ENCODE measurements at regions not wholly inside any gene's neighbourhood (a gene's known extent, or its start where the extent isn't known, plus 50 kb on each side); places are given as distances from the start of the nearest gene placed in this dataset.

DNA sequence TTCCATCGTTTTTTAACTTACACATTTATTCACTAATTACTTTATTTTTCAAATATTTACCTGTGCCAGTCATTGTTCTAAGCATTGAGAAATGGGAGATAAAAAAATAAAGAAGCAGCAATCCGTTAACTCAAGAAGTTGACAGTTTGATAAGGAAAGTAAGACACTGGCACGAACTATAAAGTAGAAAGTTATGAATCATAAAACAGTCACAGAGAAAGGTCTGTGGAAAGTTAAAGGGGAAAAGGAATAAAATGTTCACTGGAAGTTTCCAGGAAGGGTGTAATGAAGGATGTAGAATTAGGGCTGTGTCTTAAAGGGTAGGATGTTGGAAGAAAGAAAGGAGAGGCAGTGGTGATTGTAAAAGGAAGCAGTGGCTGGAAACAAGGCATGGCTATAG lies 118.9 kb downstream of the RDH14 start:
- H2BK15ac ChIP-seq (ENCODE audit: low read depth, low read length) = no peak overlapping the region
- H3K56ac ChIP-seq (ENCODE audit: insufficient read length, low read depth, low read length) = no peak overlapping the region
- no peaks in the 10 kb centered on the region for H3K23me2 ChIP-seq (ENCODE audit: insufficient read length, low read depth, low read length, poor library complexity, severe bottlenecking)
- H3K79me2 ChIP-seq (ENCODE audit: insufficient read depth, low read length) = no peaks in the 10 kb centered on the region
- TF ChIP-seq, protein P1, sequence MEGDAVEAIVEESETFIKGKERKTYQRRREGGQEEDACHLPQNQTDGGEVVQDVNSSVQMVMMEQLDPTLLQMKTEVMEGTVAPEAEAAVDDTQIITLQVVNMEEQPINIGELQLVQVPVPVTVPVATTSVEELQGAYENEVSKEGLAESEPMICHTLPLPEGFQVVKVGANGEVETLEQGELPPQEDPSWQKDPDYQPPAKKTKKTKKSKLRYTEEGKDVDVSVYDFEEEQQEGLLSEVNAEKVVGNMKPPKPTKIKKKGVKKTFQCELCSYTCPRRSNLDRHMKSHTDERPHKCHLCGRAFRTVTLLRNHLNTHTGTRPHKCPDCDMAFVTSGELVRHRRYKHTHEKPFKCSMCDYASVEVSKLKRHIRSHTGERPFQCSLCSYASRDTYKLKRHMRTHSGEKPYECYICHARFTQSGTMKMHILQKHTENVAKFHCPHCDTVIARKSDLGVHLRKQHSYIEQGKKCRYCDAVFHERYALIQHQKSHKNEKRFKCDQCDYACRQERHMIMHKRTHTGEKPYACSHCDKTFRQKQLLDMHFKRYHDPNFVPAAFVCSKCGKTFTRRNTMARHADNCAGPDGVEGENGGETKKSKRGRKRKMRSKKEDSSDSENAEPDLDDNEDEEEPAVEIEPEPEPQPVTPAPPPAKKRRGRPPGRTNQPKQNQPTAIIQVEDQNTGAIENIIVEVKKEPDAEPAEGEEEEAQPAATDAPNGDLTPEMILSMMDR (conservative IDR thresholded peaks at IDR 0.05) = no peak
- no peak overlapping the region for H2BK5ac ChIP-seq (ENCODE audit: insufficient read length, low read length)
- no peak overlapping the region for H4K8ac ChIP-seq (replicated peaks; ENCODE audit: insufficient read length, low read depth, low read length)
- H3K4me1 ChIP-seq (ENCODE audit: insufficient read depth, low read length) = no peaks in the 10 kb centered on the region
- H3K4me1 Mint-ChIP-seq = no peaks in the 10 kb centered on the region; a peak in 1 of 4 replicates
- no peak overlapping the region for H3K27ac Mint-ChIP-seq
- H2BK20ac ChIP-seq (ENCODE audit: low read depth, low read length, poor library complexity, severe bottlenecking) = no peak overlapping the region
- H3K9me3 ChIP-seq (ENCODE audit: control insufficient read depth, low read depth, low read length) = no peaks in the 10 kb centered on the region
- no peaks in the 10 kb centered on the region for H3K9me3 Mint-ChIP-seq
- H3K9ac ChIP-seq (ENCODE audit: extremely low read depth, insufficient read length, low read length) = no peak overlapping the region
- no peak overlapping the region for H4K91ac ChIP-seq (ENCODE audit: insufficient read length, low read depth, low read length)
- H3K36me3 Mint-ChIP-seq (ENCODE audit: insufficient read depth in 1 of 3, low read depth in 3 of 3) = no peaks in the 10 kb centered on the region
- no peaks in the 10 kb centered on the region for H4K20me1 ChIP-seq (ENCODE audit: control insufficient read depth, insufficient read depth, insufficient read length)
- DNase-seq = no peak
- no peak overlapping the region for H3K23ac ChIP-seq (ENCODE audit: insufficient read length, low read depth, low read length)
- no peaks in the 10 kb centered on the region for H3K27me3 ChIP-seq (ENCODE audit: insufficient read depth, low read length)
- H3K4ac ChIP-seq (ENCODE audit: low read depth, low read length) = no peak overlapping the region
- H3K4me2 ChIP-seq (ENCODE audit: insufficient read depth, insufficient read length, low read length) = no peak overlapping the region
- no peak overlapping the region for H2AK5ac ChIP-seq (ENCODE audit: insufficient read length, low read length)
- H3K27ac ChIP-seq (ENCODE audit: insufficient read length, low read depth, low read length) = no peak overlapping the region
- no peak overlapping the region for H3K14ac ChIP-seq (ENCODE audit: insufficient read depth, low read length)
- H3K4me3 Mint-ChIP-seq = no peak overlapping the region
- no peaks in the 10 kb centered on the region for H3K79me1 ChIP-seq (ENCODE audit: insufficient read depth, low read depth, low read length, poor library complexity, severe bottlenecking)
- no peak overlapping the region for H2BK12ac ChIP-seq (ENCODE audit: insufficient read length, low read depth, low read length)
- WGBS (ENCODE audit: extremely low coverage, insufficient read length, low lambda C conversion rate) = 100% methylated on average over 1 of the region's 3 CpGs
- no peak overlapping the region for H2AFZ ChIP-seq (ENCODE audit: low read length)
- H3K27me3 Mint-ChIP-seq (ENCODE audit: low read depth) = no peaks in the 10 kb centered on the region
- H3T11ph ChIP-seq (ENCODE audit: low read length) = no peak overlapping the region
- H4K5ac ChIP-seq (ENCODE audit: insufficient read length, low read depth, low read length) = no peak overlapping the region
- H2BK120ac ChIP-seq (ENCODE audit: low read depth, low read length, poor library complexity, severe bottlenecking) = no peak overlapping the region
- H3K18ac ChIP-seq (ENCODE audit: insufficient read length, low read depth, low read length) = no peak overlapping the region
